ENCODE measurements at regions not wholly inside any gene's neighbourhood (a gene's known extent, or its start where the extent isn't known, plus 50 kb on each side); places are given as distances from the start of the nearest gene placed in this dataset.

- H3K36me3 Mint-ChIP-seq (ENCODE audit: low read depth), result 0 out of 2 replicates have a peak, but pooled peaks cover 4% of the 10 kb centered on the region
- TF ChIP-seq, protein P1, sequence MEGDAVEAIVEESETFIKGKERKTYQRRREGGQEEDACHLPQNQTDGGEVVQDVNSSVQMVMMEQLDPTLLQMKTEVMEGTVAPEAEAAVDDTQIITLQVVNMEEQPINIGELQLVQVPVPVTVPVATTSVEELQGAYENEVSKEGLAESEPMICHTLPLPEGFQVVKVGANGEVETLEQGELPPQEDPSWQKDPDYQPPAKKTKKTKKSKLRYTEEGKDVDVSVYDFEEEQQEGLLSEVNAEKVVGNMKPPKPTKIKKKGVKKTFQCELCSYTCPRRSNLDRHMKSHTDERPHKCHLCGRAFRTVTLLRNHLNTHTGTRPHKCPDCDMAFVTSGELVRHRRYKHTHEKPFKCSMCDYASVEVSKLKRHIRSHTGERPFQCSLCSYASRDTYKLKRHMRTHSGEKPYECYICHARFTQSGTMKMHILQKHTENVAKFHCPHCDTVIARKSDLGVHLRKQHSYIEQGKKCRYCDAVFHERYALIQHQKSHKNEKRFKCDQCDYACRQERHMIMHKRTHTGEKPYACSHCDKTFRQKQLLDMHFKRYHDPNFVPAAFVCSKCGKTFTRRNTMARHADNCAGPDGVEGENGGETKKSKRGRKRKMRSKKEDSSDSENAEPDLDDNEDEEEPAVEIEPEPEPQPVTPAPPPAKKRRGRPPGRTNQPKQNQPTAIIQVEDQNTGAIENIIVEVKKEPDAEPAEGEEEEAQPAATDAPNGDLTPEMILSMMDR (IDR thresholded peaks at IDR 0.05), result no peak
- peak overlapping the region; percentile 9; the same call in 1 of the 2 replicates for H3K27ac Mint-ChIP-seq
- DNase-seq, result no peak
- H3K4me1 Mint-ChIP-seq (ENCODE audit: low read depth), result peaks cover 57% of the 10 kb centered on the region
- H3K9me3 Mint-ChIP-seq, result no peaks in the 10 kb centered on the region
- H3K27me3 Mint-ChIP-seq (ENCODE audit: insufficient read depth), result no peaks in the 10 kb centered on the region
- no peak overlapping the region for H3K4me3 Mint-ChIP-seq
Measured at GRCh38 chr6:4665489-4666417, 110.5 kb upstream of the CDYL start.

GRCh38 chr6:4664911-4665310 lies 111.3 kb upstream of the CDYL start:
- Mint-ChIP-seq H3K9me3 (no peaks in the 10 kb centered on the region), H3K27ac (no peak overlapping the region), H3K36me3 (ENCODE audit: low read depth) (0 out of 2 replicates have a peak, but pooled peaks cover 4% of the 10 kb centered on the region), H3K27me3 (ENCODE audit: insufficient read depth) (no peaks in the 10 kb centered on the region), H3K4me1 (ENCODE audit: low read depth) (peaks cover 57% of the 10 kb centered on the region), H3K4me3 (no peak overlapping the region)
- TF ChIP-seq, protein P1 (IDR thresholded peaks at IDR 0.05), result no peak
- DNase-seq, result no peak

- 0 out of 2 replicates have a peak, but pooled peaks cover 4% of the 10 kb centered on the region for H3K36me3 Mint-ChIP-seq (ENCODE audit: low read depth)
- peak overlapping the region; percentile 27 for H3K27ac Mint-ChIP-seq
- H3K27me3 Mint-ChIP-seq (ENCODE audit: insufficient read depth), result no peaks in the 10 kb centered on the region
- H3K9me3 Mint-ChIP-seq, result no peaks in the 10 kb centered on the region
- no peak overlapping the region for H3K4me3 Mint-ChIP-seq
- peaks cover 56% of the 10 kb centered on the region for H3K4me1 Mint-ChIP-seq (ENCODE audit: low read depth)
- TF ChIP-seq, protein P1 (IDR thresholded peaks at IDR 0.05), result no peak
- peak; percentile 73 for DNase-seq
Measured at GRCh38 chr6:4664117-4664626, 112.0 kb upstream of the CDYL start.

- TF ChIP-seq, protein P1 (IDR thresholded peaks at IDR 0.05), result no peak
- Mint-ChIP-seq H3K4me1 (ENCODE audit: low read depth) (peaks cover 45% of the 10 kb centered on the region), H3K36me3 (ENCODE audit: low read depth) (0 out of 2 replicates have a peak, but pooled peaks cover 4% of the 10 kb centered on the region), H3K9me3 (no peaks in the 10 kb centered on the region), H3K27me3 (ENCODE audit: insufficient read depth) (no peaks in the 10 kb centered on the region), H3K4me3 (no peak overlapping the region), H3K27ac (no peak overlapping the region)
- DNase-seq, result no peak
Measured at GRCh38 chr6:4662886-4663285, 113.3 kb upstream of the CDYL start.

- H3K27me3 Mint-ChIP-seq (ENCODE audit: insufficient read depth), result no peaks in the 10 kb centered on the region
- no peaks in the 10 kb centered on the region for H3K9me3 Mint-ChIP-seq
- no peak overlapping the region for H3K27ac Mint-ChIP-seq
- H3K4me3 Mint-ChIP-seq, result no peak overlapping the region
- 0 out of 2 replicates have a peak, but pooled peaks cover 4% of the 10 kb centered on the region for H3K36me3 Mint-ChIP-seq (ENCODE audit: low read depth)
- TF ChIP-seq, protein P1 (IDR thresholded peaks at IDR 0.05), result no peak
- peaks cover 45% of the 10 kb centered on the region for H3K4me1 Mint-ChIP-seq (ENCODE audit: low read depth)
- DNase-seq, result no peak
Measured at GRCh38 chr6:4661391-4661790, 114.8 kb upstream of the CDYL start.
